ENCODE measurements at regions not wholly inside any gene's neighbourhood (a gene's known extent, or its start where the extent isn't known, plus 50 kb on each side); places are given as distances from the start of the nearest gene placed in this dataset.
"Not testable (repeated sequence)": the region's sequence is repeated elsewhere in the genome, so short reads cannot be mapped to it uniquely, and the experiment has no call there.

- DNase-seq (ENCODE audit: extremely low read depth, low read depth), result no peak
Observed at GRCh38 chr6:91213229-91213901, 626.5 kb upstream of the MAP3K7 start.

- no peak for DNase-seq (ENCODE audit: extremely low read depth, low read depth)
Observed at GRCh38 chr6:91198588-91199255, 611.9 kb upstream of the MAP3K7 start.

- DNase-seq (ENCODE audit: extremely low read depth, low read depth), result no peak
Observed at GRCh38 chr6:91196729-91197128, 609.9 kb upstream of the MAP3K7 start.

DNA sequence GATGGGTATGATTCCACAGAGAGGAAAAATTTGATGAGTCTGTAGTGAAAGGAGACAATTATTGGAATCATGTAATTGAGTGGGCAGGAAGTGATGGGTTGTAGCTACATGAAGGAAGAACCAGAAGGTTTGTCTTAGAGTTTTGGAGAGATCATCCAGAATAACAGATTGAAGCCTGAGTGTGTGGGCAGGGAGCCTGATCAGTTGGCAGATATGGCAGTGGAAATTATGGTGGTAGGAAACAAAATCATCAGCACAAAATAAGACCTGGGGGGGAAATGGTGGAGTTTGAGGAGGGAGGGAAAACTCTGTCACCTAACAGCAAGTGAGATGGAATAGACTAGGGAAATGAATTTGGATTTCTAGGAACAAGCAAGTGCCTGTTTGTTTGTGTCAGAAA, 606.6 kb upstream of the MAP3K7 start:
- DNase-seq (ENCODE audit: extremely low read depth, low read depth), result no peak

GRCh38 chr6:91190041-91190440, 603.2 kb upstream of the MAP3K7 start:
- not testable (repeated sequence) for DNase-seq (ENCODE audit: extremely low read depth, low read depth)

DNA sequence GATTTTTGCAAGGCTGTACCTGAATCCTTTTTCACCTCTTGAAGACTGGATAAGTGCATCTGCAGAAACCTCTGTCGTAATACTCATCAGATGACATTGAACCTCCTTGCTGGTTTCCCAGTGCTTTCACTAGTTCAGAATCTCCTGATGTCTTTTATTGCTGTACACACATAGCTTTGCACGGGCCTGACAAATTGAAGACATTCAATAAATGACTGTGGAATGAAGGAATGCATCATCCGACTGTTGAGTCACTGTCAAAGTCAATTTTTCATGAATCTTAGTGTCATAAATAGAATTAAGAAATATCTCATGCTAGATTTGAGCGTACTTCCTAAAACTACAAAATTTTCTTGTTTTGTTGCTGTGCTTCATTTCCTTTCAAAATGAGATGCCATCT, 598.2 kb upstream of the MAP3K7 start:
- DNase-seq (ENCODE audit: extremely low read depth, low read depth), result no peak

DNA sequence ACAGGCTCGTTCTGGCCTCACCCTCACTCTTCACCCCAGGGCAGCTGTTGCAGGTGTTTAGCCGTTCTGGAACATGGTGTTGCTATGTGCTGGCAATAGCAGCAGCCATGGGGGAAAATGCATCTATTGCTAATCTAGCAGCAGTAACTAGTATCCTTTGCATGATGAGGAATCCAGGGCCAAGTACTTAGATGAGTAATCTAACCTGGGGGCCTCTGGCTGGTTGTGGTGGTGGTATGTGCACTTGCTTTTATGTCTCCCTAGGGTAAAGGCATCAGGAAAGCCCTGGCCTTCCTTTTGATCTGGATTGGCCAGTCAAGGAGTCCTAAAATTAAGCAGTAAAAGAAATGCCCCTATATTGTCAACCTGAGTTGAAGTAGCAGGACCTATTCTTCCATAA, 594.5 kb upstream of the MAP3K7 start:
- no peak for DNase-seq (ENCODE audit: extremely low read depth, low read depth)

GRCh38 chr6:91173651-91174050, 586.8 kb upstream of the MAP3K7 start:
- DNase-seq (ENCODE audit: extremely low read depth, low read depth), result no peak

DNA sequence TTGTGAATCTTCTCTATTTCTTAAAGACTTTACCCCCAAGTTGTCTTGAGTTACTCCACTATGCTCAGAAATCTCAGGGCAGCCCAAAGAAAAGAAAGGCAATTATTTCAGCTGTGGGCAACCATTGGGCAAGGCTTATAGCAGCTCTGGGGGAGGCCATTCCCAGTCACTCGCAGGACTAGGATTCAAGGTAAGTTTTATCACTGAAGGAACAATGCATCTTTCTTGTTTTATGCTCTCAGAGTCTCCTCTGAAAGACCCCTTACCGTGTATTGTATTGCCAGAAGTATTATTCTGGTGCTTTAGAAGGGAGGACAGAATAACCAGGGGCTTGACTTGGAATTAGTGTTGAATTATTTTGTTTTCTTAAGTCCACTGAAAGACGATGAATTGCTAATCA, 586.3 kb upstream of the MAP3K7 start:
- DNase-seq (ENCODE audit: extremely low read depth, low read depth), result no peak

DNA sequence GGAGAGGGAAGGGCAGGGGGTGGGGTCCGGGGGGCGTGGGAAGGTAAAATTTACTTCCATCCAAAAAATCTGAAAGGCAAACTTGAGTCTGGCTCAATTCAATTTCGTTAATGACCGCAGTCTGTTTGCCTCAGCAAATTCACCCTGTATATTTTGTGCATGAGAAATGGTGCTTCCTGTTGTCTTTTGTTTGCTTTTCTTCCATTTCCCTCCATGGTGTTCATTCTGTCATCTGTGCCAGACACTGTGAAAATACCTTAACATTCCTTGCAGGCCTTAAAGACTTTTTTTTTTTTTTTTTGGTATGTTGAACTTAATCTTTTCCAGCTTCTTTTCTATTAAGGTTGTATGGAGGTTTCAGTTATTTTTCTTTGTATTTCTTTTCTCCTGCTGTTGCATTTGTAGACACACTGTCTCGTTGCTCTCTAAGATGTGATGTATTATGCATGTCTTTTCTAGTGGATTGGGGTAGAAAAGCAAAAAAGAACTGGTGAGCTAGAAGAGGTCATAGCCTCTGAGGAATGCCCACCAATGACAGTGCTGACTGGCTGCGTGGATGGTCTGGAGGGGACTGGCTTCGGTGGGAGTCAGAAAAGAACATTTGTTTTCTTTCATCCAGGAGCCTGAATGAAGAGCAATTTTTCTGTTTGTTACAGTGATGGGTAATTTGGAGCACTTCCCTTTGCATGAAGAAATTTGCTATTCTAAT, 585.0 kb upstream of the MAP3K7 start:
- no peak for DNase-seq (ENCODE audit: extremely low read depth, low read depth)

DNA sequence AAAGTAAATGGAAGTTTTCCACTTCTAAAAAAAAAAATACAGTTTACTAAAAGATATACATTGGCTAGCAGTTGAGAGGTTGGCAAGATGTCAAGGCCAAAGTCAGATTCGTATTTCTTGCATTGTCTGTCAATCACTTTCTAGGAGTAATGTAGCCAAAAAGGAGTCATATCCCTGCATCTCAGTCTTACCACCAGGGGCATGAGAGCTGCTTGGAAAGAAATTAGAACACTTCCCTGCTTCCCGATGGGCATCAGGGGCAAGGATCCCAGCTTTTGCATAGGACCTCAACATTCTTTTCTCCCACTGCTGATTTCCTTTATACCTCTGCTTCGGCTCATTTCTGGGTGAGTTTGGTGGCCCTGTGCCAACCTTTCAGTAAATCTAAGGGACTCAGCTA, 581.0 kb upstream of the MAP3K7 start:
- no peak for DNase-seq (ENCODE audit: extremely low read depth, low read depth)

- DNase-seq (ENCODE audit: extremely low read depth, low read depth), result no peak
Observed at GRCh38 chr6:91166271-91167046, 579.6 kb upstream of the MAP3K7 start.

- no peak for DNase-seq (ENCODE audit: extremely low read depth, low read depth)
Observed at GRCh38 chr6:91164105-91164504, 577.2 kb upstream of the MAP3K7 start.

DNA sequence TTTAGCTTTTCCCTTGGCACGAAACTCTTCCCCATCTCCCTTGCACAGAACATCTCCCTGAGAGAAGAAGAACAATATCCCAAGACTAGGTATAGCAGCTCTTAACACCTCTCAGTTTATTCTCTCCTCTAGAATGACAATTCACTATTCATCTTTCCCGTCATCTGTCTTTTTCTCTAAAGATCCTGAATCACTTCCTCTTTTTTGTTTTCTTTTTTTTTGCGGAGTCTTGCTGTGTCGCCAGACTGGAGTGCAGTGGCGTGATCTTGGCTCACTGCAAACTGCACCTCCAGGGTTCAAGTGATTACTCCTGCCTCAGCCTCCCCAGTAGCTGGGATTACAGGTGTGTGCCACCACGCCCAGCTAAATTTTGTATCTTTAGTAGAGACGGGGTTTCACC, 574.4 kb upstream of the MAP3K7 start:
- DNase-seq (ENCODE audit: extremely low read depth, low read depth), result no peak

DNA sequence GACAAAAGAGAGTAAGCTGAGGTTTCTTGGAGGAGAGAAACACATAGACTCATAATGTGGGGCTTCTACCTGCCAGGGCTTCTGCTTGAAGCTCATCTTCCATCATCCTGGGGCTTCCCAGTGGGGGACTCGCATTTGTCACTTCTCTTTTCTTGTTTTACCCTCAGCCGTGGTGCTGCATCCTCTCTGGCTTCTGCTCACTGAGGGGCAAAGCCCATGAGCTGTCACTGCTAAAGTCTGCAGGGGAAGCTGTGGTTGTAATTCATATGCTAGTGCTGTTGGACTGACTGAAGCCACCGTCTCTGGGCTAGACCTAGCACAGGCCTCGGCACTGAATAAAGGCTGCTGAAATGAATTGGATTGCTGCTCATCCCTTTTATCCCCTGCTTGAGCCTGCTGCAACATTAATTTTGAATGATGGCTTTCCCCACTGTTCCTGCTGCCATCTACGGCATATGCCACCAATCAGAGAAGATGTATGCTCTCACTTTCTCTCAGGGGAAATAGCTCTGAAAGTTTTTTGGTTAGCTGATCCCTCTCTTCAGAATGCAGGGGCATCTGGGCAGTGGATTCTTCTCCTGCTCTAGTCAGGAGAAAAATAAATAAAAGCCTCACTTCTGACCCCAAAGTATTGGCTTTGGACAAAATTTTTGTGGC, 568.4 kb upstream of the MAP3K7 start:
- DNase-seq (ENCODE audit: extremely low read depth, low read depth), result no peak

- no peak for DNase-seq (ENCODE audit: extremely low read depth, low read depth)
Observed at GRCh38 chr6:91152824-91153223, 566.0 kb upstream of the MAP3K7 start.

DNA sequence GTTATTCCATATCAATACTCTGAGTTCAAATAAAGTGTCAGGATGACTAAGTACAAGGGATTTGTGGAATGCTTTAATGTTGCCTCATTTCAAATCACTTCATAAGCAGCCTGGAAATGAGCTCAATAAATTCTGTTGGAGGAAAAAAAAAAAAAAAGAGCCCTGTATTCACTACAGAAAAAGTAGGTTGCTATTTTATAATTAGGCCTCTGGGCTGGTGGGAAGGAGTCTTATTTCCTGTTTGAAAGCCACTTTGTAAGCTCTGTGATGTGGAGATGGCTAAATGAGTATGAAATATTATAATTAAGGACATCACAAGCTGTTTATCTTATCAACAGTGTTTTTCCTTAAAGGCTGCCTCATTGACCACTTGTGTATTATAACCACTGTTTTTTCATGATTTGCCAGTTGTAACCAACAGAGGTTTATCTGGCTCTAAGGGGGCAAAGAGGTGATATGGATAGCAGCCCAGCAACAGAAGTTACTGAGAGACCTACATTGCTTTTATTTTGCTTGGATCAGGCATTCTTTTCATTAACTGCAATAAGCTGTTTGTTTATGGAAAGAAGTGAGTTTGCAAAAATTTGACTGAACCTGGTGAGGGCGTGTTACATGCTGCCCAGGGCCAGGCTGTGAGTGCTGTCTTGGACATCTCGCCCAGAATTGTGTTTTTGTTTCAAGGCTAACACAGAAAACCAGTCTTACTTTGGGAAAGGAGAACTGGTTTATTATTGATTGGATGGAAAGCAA, 563.3 kb upstream of the MAP3K7 start:
- DNase-seq (ENCODE audit: extremely low read depth, low read depth), result no peak

DNA sequence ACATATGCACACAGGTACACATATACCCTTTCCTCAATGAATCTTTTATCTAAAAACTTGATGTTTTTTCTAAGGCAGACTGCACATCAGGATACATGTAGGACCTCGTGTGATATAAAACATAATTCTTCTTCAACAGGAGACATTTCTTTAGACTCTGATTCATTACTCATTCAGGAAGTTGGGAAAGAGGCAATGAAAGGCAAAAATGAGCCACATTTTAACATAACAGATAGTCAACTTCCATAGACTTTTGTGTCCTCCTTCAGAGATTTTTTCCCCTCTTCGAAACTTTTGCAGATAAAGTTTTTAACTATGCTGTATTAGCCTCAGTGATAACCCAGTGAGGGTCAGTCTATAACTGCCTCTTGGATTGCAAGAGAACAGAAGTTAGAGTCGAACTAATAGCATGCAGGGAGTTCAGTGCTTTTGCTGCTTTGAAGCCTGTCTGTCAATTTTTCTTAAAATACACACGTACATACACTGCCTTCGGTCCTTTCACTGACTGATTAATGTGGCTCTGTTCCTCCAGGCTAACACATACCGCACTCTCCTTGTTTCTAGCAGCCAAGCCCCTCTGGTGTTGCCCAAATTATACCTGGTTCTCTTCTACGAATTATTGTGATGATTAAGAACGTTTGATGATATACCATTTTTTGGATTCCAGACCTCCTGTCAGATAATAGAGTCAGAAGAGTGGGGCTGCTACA, 562.5 kb upstream of the MAP3K7 start:
- DNase-seq (ENCODE audit: extremely low read depth, low read depth), result no peak

GRCh38 chr6:91144126-91144525, 557.3 kb upstream of the MAP3K7 start:
- no peak for DNase-seq (ENCODE audit: extremely low read depth, low read depth)
